NB4 (cell line): ENCODE measurements at regions not wholly inside any gene's neighbourhood (a gene's known extent, or its start where the extent isn't known, plus 50 kb on each side); places are given as distances from the start of the nearest gene placed in this dataset.

Source experiments
- DNase-seq: peaks from one replicate; pipeline ENCODE4 v3.0.0; 2010; ENCODE audit warnings: low read depth
- H3K4me3 ChIP-seq: one replicate; pipeline ENCODE4 v1.5.1; 2011; ENCODE audit warnings: mild to moderate bottlenecking, low read depth, low read length, moderate library complexity
- MYC ChIP-seq: IDR thresholded peaks from 2 replicates; pipeline ENCODE4 v1.6.1; 2011; ENCODE audit warnings: low read depth, low read length
- POLR2A ChIP-seq: IDR thresholded peaks from 2 replicates; pipeline ENCODE4 v1.6.1; 2011; ENCODE audit warnings: mild to moderate bottlenecking; ENCODE audit not compliant: insufficient read length; ENCODE audit errors: extremely low read depth
- TF ChIP-seq, protein P1 (sequence below): IDR thresholded peaks from 2 replicates; pipeline ENCODE4 v1.6.1; 2011; ENCODE audit warnings: low read depth, low read length
- TF ChIP-seq, protein P2 (sequence below): IDR thresholded peaks from one replicate; pipeline ENCODE4 v1.5.1; 2012; ENCODE audit warnings: low read depth, low read length

DNA sequence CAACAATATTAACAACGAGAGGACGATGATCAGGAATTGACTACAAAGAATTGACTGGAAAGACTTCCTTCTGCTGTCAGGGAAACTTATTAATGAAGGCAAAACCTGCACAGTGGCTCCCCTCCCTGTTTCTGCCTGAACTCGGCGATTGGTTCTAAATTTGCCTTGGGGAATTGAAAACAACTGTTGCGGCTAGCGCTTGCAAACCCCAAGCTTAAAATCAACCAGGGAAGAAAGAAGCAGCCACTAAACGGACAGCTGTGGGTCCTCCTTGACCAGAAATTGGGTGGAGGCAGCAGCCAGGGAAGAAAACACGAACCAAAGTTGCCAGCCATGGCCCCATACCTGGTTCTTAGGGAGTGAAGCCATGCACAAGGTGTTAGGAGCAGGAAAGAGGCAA is 383.5 kb upstream of the CADM1 start:
- no peak overlapping the region for H3K4me3 ChIP-seq
- DNase-seq = no peak
- TF ChIP-seq POLR2A = no peak
- TF ChIP-seq, protein P1, sequence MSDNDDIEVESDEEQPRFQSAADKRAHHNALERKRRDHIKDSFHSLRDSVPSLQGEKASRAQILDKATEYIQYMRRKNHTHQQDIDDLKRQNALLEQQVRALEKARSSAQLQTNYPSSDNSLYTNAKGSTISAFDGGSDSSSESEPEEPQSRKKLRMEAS = no peak
- no peak for TF ChIP-seq MYC
- TF ChIP-seq, protein P2, sequence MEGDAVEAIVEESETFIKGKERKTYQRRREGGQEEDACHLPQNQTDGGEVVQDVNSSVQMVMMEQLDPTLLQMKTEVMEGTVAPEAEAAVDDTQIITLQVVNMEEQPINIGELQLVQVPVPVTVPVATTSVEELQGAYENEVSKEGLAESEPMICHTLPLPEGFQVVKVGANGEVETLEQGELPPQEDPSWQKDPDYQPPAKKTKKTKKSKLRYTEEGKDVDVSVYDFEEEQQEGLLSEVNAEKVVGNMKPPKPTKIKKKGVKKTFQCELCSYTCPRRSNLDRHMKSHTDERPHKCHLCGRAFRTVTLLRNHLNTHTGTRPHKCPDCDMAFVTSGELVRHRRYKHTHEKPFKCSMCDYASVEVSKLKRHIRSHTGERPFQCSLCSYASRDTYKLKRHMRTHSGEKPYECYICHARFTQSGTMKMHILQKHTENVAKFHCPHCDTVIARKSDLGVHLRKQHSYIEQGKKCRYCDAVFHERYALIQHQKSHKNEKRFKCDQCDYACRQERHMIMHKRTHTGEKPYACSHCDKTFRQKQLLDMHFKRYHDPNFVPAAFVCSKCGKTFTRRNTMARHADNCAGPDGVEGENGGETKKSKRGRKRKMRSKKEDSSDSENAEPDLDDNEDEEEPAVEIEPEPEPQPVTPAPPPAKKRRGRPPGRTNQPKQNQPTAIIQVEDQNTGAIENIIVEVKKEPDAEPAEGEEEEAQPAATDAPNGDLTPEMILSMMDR = no peak

DNA sequence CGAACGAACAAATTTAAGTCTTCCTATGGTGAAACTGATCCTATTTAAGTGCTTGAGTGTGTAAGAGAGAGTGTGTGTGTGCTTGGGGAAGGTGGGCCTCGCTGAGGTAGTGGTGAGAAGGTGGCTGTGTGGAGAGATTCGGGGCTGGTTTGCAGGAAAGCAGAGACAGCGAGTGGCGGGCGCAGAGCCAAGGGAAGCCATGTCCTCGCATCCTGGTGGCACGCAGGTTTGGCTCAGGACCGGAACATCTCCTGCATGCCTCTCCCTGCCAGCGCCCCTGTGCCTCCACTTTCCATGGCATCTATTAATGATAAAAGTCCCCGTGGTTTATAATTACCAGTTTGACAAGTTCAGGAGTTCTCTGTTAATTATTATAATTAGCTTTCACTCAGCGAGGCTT is 383.1 kb upstream of the CADM1 start:
- no peak for DNase-seq
- TF ChIP-seq MYC (no peak), POLR2A (no peak)
- TF ChIP-seq, protein P1 = no peak
- TF ChIP-seq, protein P2 = no peak
- no peak overlapping the region for H3K4me3 ChIP-seq

DNA sequence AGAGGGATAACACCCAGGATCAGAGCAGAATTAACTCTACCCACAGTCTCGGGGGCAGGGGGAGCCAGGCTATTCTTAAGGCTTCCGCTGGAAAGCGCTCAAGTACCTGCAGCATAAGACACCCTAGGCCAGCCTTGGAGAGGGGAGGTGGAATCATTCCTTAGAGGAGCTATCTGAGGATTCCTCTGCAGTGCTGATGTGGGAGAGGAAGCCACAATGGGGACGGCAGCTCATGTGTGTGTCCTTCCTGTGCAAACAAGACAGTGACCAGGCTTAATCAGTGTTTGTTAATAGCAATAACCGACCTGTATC is 382.2 kb upstream of the CADM1 start:
- DNase-seq = no peak
- TF ChIP-seq, protein P2 = no peak
- TF ChIP-seq, protein P1 = no peak
- H3K4me3 ChIP-seq = no peak overlapping the region

DNA sequence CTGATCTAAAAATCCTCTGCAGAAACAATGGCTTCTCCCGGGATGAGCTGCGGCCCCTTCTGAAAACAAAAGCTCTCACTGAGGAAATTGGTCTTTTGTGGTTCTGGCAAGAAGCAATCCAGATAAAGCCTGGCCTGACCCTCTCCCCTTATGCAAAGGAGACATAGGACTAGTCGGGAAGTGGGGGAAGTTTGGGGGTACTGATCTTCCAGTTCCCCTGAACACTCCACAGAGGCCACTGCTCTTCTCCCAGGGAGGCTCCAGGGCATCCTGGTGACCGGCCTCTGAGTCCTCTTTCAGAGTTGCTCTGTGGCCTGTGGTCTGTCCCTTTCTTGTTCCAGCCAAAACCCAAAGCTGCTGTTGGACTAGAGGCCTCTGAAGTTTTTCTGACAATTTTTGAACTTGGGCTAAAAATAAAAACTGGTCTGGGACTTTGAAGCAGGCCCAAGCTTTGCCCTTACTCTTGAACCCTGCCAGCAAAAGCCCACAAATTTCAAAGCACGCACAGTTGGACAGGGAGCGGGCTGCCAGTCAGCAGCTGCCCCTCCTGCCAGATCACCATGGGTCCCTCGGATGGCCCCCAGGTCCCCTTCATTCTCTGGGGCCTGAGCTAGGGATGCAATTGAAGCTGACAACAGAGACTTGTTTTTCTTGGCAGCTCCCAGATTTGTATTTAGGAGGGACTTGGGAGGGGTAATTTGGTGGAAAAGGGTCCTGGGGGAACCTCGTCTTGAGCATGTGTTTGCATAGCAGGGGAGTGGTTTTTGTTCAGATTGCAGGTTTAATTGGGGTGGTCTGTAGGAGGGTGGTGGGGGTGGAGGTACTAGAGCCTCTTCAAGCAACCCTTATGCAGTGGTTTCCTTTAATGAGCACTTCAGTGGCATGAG is 381.6 kb upstream of the CADM1 start:
- no peak overlapping the region for H3K4me3 ChIP-seq
- DNase-seq = no peak
- TF ChIP-seq, protein P1 = no peak
- TF ChIP-seq MYC = no peak
- TF ChIP-seq, protein P2 = no peak
- TF ChIP-seq POLR2A = no peak

DNA sequence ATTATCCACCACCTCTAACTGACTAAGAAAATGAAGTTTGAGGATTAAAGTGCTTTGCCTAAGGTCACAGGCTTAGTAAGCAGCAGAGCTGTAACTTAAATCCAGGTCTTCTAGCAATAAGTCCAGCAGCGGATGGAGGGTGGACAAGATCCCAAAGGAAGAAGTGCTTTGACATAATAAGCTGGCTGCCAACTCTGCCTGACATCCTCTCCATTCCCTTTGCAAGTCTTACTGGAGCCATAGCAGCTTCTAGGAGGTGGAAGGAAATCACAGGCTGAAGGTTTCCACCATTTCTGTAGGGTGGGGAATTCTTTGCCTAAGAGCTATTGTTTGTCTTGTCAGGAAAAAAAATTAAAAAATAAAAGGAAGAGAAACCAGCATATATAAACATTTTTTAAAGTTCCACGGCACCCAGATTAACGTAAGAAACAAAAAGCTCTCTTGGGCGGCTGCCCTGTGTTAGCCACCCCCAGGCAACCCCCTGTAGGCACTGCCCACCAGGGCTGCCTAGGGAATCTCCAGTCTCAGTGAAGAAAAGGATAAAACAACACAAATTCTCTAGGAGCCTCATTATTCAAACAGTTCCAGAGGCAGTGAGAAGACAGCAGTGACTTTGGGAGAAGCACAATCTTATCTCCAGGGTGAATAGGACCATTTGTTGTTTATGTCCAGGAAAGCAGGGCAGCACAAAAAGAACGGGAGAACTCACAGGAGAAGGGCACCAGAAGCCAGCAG is 380.8 kb upstream of the CADM1 start:
- TF ChIP-seq, protein P2 = no peak
- TF ChIP-seq MYC (no peak), POLR2A (no peak)
- TF ChIP-seq, protein P1 = no peak
- DNase-seq = no peak
- H3K4me3 ChIP-seq = no peak overlapping the region
